Panc1 (cell line): ENCODE measurements at regions not wholly inside any gene's neighbourhood (a gene's known extent, or its start where the extent isn't known, plus 50 kb on each side); places are given as distances from the start of the nearest gene placed in this dataset.

Source experiments
- ATAC-seq: fragments of 200-7000 bp; cut with Tn5 transposase; 2 replicates; pipeline ENCODE4 v1.9.1; 2020; ENCODE audit warnings: mild to moderate bottlenecking, moderate library complexity
- BruUV-seq: library from RNA; stranded (reverse); fragments of 400-500 nt; replicated peaks from 2 replicates; lab custom pipeline; 2021; lab: Mats Ljungman, UMichigan
- CTCF ChIA-PET: fragments of 300-600 bp; sonication (Branson Sonifier 250); formaldehyde crosslinking; loops from one replicate; lab custom pipeline; 2022; ENCODE audit warnings: antibody characterized with exemption; lab: Charles Lee
- POLR2A ChIA-PET: fragments of 300-600 bp; sonication (Branson Sonifier 250); formaldehyde crosslinking; loops from one replicate; lab custom pipeline; 2022; ENCODE audit warnings: antibody characterized with exemption; lab: Charles Lee
- DNase-seq: peaks from one replicate; pipeline ENCODE4 v3.0.0-alpha.2; 2010; ENCODE audit warnings: low read depth, low spot score
- H3K27ac ChIP-seq: 2 replicates; pipeline ENCODE4 v1.5.1; 2011; ENCODE audit warnings: mild to moderate bottlenecking, low read length, inconsistent platforms
- H3K27me3 ChIP-seq: fragments of 200-500 bp; sonication (Bioruptor generic); 2 replicates; pipeline ENCODE4 v1.6.0; 2014; ENCODE audit warnings: low read length, inconsistent platforms; ENCODE audit not compliant: control insufficient read depth, insufficient read depth
- H3K36me3 ChIP-seq: fragments of 200-500 bp; sonication (Bioruptor generic); 2 replicates; pipeline ENCODE4 v1.5.1; 2014; ENCODE audit warnings: inconsistent platforms, mild to moderate bottlenecking, low read length, moderate library complexity; ENCODE audit not compliant: control insufficient read depth, insufficient read depth
- H3K4me1 ChIP-seq: 2 replicates; pipeline ENCODE4 v1.5.1; 2011; ENCODE audit warnings: inconsistent platforms, mild to moderate bottlenecking, low read length, moderate library complexity; ENCODE audit not compliant: control insufficient read depth, insufficient read depth
- H3K4me3 ChIP-seq, 2 experiments: 2 replicates each; pipeline ENCODE4 v1.5.1; 2011 to 2012; ENCODE audit warnings: low read depth in 2 of 2, low read length in 2 of 2, mild to moderate bottlenecking in 2 of 2, inconsistent platforms in 1 of 2, moderate library complexity in 1 of 2
- H3K9me3 ChIP-seq: fragments of 200-500 bp; sonication (Bioruptor generic); 2 replicates; pipeline ENCODE4 v1.5.1; 2014; ENCODE audit warnings: low read depth, mild to moderate bottlenecking, inconsistent platforms, low read length, moderate library complexity; ENCODE audit not compliant: control insufficient read depth, insufficient read depth
- POLR2AphosphoS5 ChIP-seq: IDR thresholded peaks from 2 replicates; pipeline ENCODE4 v1.6.1; 2012; ENCODE audit warnings: mild to moderate bottlenecking, low read depth, low read length, moderate library complexity
- SIN3A ChIP-seq: IDR thresholded peaks from 2 replicates; pipeline ENCODE4 v1.6.1; 2012; ENCODE audit warnings: low read depth, mild to moderate bottlenecking, low read length, moderate library complexity, borderline replicate concordance; ENCODE audit not compliant: insufficient read depth
- TCF7L2 ChIP-seq: IDR thresholded peaks from 2 replicates; pipeline ENCODE4 v1.6.1; 2011; ENCODE audit warnings: mild to moderate bottlenecking, low read depth, low read length, inconsistent platforms
- in situ Hi-C: cut with HindIII; loops from 2 replicates; pipeline ENCODE4 v1.10.0; 2016; ENCODE audit warnings: low sequenced_read_pairs, low pct_unique_long_range_greater_than_20kb
- intact Hi-C: fragments of 100-400 bp; cut with micrococcal nuclease; formaldehyde crosslinking; loops from one replicate; pipeline ENCODE4 v1.10.0; 2022; ENCODE audit not compliant: unreplicated experiment
- TF ChIP-seq, protein P1 (sequence below), 2 experiments: IDR thresholded peaks; 2 replicates each; pipeline ENCODE4 v1.6.1; 2011 to 2012; ENCODE audit warnings: low read depth in 2 of 2, control low read depth in 1 of 2, low read length in 1 of 2, mild to moderate bottlenecking in 1 of 2, moderate library complexity in 1 of 2; ENCODE audit not compliant: insufficient read depth in 1 of 2
- TF ChIP-seq, protein P2 (sequence below): fragments of 450-650 bp; IDR thresholded peaks from 2 replicates; pipeline ENCODE4 v1.5.1; 2017; ENCODE audit warnings: mild to moderate bottlenecking

GRCh38 chr1:95467036-95467435, 233.0 kb downstream of the RWDD3 start:
- intact Hi-C loops: no loop called here
- ATAC-seq: no peak

DNA sequence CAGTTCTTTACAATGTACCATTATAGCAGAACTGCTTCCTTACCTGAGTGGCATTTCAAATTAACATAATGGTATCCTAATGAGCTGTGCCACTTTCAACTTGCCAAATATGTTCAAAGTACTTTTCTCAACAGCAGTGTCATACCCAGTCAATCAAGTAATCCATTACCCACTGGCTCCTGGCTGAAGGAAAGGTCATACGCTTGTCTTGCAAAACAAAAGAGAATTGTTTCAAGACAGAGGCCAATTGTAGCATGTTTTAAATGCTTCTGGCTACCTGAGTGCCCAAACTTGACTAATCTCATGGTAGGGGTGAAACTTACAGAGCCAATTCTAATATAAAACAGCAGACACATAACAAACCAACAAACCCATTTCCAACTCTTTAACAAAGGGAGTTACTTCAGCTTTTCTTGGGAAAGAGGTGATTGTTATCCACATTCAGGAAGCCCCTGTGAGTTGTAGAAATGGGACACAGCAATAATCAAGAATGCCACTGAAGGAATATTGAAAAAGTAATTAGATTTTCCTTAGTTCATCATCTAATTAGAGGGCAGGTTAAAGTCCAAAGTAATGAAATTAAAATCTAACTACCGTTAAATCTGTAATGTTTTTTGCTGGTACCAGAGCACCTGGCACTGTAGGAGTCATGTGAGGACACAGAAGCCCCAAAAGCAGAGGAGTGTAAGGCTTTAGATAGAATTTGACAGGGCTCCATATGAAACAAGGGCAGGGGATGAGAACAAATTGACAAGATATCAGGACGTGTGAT, 241.9 kb downstream of the RWDD3 start:
- in situ Hi-C loops (no loop called here), intact Hi-C loops (no loop called here)
- CTCF ChIA-PET: no interaction called here
- no peaks in the 10 kb centered on the region for H3K36me3 ChIP-seq
- no peaks in the 10 kb centered on the region for H3K27me3 ChIP-seq
- H3K4me3 ChIP-seq: no peak overlapping the region
- no TSS peak for BruUV-seq
- H3K4me1 ChIP-seq: no peaks in the 10 kb centered on the region
- no peak overlapping the region for H3K27ac ChIP-seq
- TF ChIP-seq POLR2AphosphoS5 (no peak), TCF7L2 (no peak), SIN3A (no peak)
- TF ChIP-seq, protein P1, sequence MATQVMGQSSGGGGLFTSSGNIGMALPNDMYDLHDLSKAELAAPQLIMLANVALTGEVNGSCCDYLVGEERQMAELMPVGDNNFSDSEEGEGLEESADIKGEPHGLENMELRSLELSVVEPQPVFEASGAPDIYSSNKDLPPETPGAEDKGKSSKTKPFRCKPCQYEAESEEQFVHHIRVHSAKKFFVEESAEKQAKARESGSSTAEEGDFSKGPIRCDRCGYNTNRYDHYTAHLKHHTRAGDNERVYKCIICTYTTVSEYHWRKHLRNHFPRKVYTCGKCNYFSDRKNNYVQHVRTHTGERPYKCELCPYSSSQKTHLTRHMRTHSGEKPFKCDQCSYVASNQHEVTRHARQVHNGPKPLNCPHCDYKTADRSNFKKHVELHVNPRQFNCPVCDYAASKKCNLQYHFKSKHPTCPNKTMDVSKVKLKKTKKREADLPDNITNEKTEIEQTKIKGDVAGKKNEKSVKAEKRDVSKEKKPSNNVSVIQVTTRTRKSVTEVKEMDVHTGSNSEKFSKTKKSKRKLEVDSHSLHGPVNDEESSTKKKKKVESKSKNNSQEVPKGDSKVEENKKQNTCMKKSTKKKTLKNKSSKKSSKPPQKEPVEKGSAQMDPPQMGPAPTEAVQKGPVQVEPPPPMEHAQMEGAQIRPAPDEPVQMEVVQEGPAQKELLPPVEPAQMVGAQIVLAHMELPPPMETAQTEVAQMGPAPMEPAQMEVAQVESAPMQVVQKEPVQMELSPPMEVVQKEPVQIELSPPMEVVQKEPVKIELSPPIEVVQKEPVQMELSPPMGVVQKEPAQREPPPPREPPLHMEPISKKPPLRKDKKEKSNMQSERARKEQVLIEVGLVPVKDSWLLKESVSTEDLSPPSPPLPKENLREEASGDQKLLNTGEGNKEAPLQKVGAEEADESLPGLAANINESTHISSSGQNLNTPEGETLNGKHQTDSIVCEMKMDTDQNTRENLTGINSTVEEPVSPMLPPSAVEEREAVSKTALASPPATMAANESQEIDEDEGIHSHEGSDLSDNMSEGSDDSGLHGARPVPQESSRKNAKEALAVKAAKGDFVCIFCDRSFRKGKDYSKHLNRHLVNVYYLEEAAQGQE (IDR thresholded peaks at IDR 0.05; ENCODE audit: insufficient read depth in 1 of 2, low read depth in 2 of 2, low read length in 1 of 2): no peak
- TF ChIP-seq, protein P2, sequence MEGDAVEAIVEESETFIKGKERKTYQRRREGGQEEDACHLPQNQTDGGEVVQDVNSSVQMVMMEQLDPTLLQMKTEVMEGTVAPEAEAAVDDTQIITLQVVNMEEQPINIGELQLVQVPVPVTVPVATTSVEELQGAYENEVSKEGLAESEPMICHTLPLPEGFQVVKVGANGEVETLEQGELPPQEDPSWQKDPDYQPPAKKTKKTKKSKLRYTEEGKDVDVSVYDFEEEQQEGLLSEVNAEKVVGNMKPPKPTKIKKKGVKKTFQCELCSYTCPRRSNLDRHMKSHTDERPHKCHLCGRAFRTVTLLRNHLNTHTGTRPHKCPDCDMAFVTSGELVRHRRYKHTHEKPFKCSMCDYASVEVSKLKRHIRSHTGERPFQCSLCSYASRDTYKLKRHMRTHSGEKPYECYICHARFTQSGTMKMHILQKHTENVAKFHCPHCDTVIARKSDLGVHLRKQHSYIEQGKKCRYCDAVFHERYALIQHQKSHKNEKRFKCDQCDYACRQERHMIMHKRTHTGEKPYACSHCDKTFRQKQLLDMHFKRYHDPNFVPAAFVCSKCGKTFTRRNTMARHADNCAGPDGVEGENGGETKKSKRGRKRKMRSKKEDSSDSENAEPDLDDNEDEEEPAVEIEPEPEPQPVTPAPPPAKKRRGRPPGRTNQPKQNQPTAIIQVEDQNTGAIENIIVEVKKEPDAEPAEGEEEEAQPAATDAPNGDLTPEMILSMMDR: no peak
- H3K9me3 ChIP-seq: no peaks in the 10 kb centered on the region
- no peak for DNase-seq
- POLR2A ChIA-PET: no interaction called here
- no peak for ATAC-seq

More at GRCh38 chr1:95467036-95467435, 233.0 kb downstream of the RWDD3 start:
- ChIA-PET POLR2A (no interaction called here), CTCF (no interaction called here)
- in situ Hi-C loops: no loop called here
- no TSS peak for BruUV-seq
- Histone ChIP-seq H3K9me3 (no peaks in the 10 kb centered on the region), H3K27ac (no peak overlapping the region), H3K36me3 (no peaks in the 10 kb centered on the region), H3K4me3 (no peak overlapping the region), H3K27me3 (no peaks in the 10 kb centered on the region), H3K4me1 (no peaks in the 10 kb centered on the region)
- DNase-seq: no peak
- TF ChIP-seq SIN3A: no peak
- TF ChIP-seq, protein P1 (IDR thresholded peaks at IDR 0.05; ENCODE audit: insufficient read depth in 1 of 2, low read depth in 2 of 2, low read length in 1 of 2): no peak
- TF ChIP-seq, protein P2: no peak
- TF ChIP-seq POLR2AphosphoS5: no peak
- no peak for TF ChIP-seq TCF7L2
